Osteoblast (primary cell): ENCODE measurements at regions not wholly inside any gene's neighbourhood (a gene's known extent, or its start where the extent isn't known, plus 50 kb on each side); places are given as distances from the start of the nearest gene placed in this dataset.

Experiments used
- DNase-seq: peaks from one replicate; pipeline ENCODE4 v3.0.0; 2011; ENCODE audit warnings: low spot score, mixed read lengths; ENCODE audit not compliant: insufficient read length; ENCODE audit errors: missing footprints
- H2AFZ ChIP-seq: 2 replicates; pipeline ENCODE4 v1.6.0; 2011; ENCODE audit warnings: mild to moderate bottlenecking, low read length
- H3K27ac ChIP-seq: 2 replicates; pipeline ENCODE4 v1.5.1; 2011; ENCODE audit warnings: mild to moderate bottlenecking, low read depth, low read length, moderate library complexity
- H3K27me3 ChIP-seq: 2 replicates; pipeline ENCODE4 v1.6.0; 2012; ENCODE audit warnings: mild to moderate bottlenecking, control low read depth, inconsistent platforms, low read length, moderate library complexity; ENCODE audit not compliant: insufficient read depth
- H3K36me3 ChIP-seq: 2 replicates; pipeline ENCODE4 v1.5.1; 2011; ENCODE audit warnings: mild to moderate bottlenecking, low read length, control low read depth, moderate library complexity; ENCODE audit not compliant: insufficient read depth
- H3K4me1 ChIP-seq: 2 replicates; pipeline ENCODE4 v1.5.1; 2011; ENCODE audit warnings: mild to moderate bottlenecking, low read length, control low read depth, moderate library complexity; ENCODE audit not compliant: insufficient read depth
- H3K4me2 ChIP-seq: 2 replicates; pipeline ENCODE4 v1.6.0; 2011; ENCODE audit warnings: mild to moderate bottlenecking, low read length; ENCODE audit not compliant: insufficient read depth
- H3K4me3 ChIP-seq: fragments of 200-600 bp; sonication (generic); 3 replicates; pipeline ENCODE4 v1.5.1; 2012; ENCODE audit warnings: mild to moderate bottlenecking, low read length, inconsistent platforms; ENCODE audit not compliant: insufficient read depth
- H3K79me2 ChIP-seq: 2 replicates; pipeline ENCODE4 v1.6.0; 2012; ENCODE audit warnings: mild to moderate bottlenecking, low read length, control low read depth, inconsistent platforms; ENCODE audit not compliant: insufficient read depth
- H3K9me3 ChIP-seq: 2 replicates; pipeline ENCODE4 v1.5.1; 2011; ENCODE audit warnings: low read depth, low read length, control low read depth
- H4K20me1 ChIP-seq: 2 replicates; pipeline ENCODE4 v1.6.0; 2012; ENCODE audit warnings: mild to moderate bottlenecking, low read length, control low read depth; ENCODE audit not compliant: insufficient read depth
- TF ChIP-seq, protein P1 (sequence below): IDR thresholded peaks from 2 replicates; pipeline ENCODE4 v1.5.1; 2011; ENCODE audit warnings: mild to moderate bottlenecking, low read depth, low read length, moderate library complexity; ENCODE audit errors: extremely low read depth

DNA sequence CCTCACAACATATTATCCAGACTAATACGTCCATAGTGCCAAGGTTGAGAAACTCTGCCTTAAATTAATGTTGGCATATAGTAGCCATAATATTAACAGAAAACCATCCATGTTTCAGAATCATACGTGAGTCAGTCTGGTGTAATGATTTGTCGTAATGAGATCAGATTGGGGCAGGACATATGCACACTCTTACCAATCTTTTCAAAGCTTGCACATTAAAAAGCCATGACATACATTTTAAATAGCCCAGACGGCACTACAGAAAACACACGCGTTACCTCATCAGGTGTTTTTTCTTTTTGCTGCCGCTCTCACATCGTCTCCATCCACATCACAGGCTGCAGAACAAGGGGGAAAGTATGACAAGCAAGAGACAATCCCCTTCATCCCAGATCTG is 211.6 kb downstream of the NEBL start:
- no peaks in the 10 kb centered on the region for H3K79me2 ChIP-seq
- no peak overlapping the region for H3K4me3 ChIP-seq
- H3K4me1 ChIP-seq, result no peaks in the 10 kb centered on the region
- TF ChIP-seq, protein P1, sequence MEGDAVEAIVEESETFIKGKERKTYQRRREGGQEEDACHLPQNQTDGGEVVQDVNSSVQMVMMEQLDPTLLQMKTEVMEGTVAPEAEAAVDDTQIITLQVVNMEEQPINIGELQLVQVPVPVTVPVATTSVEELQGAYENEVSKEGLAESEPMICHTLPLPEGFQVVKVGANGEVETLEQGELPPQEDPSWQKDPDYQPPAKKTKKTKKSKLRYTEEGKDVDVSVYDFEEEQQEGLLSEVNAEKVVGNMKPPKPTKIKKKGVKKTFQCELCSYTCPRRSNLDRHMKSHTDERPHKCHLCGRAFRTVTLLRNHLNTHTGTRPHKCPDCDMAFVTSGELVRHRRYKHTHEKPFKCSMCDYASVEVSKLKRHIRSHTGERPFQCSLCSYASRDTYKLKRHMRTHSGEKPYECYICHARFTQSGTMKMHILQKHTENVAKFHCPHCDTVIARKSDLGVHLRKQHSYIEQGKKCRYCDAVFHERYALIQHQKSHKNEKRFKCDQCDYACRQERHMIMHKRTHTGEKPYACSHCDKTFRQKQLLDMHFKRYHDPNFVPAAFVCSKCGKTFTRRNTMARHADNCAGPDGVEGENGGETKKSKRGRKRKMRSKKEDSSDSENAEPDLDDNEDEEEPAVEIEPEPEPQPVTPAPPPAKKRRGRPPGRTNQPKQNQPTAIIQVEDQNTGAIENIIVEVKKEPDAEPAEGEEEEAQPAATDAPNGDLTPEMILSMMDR, result no peak
- H3K4me2 ChIP-seq, result no peak overlapping the region
- no peak overlapping the region for H2AFZ ChIP-seq
- H4K20me1 ChIP-seq, result no peaks in the 10 kb centered on the region
- no peak for DNase-seq
- H3K27me3 ChIP-seq, result no peaks in the 10 kb centered on the region
- no peaks in the 10 kb centered on the region for H3K36me3 ChIP-seq
- no peak overlapping the region for H3K27ac ChIP-seq
- no peaks in the 10 kb centered on the region for H3K9me3 ChIP-seq

DNA sequence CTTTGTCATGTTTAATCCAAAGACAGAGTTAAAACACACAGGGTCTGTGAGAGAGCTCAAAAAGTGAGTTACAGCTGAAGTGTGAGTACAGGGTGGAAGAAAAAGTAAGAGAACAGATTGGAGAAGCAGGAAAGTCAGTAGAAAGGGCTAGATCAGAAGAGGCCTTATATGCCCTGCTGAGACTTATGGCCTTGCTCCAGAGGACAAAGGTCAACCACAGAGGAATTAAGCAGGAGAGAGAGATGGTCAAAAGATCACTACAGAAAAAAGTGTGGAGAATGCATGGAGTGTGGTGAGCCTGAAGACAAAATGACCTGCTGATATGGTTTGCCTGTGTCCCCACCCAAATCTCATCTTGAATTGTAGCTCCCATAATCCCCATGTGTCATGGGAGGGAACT is 213.8 kb downstream of the NEBL start:
- TF ChIP-seq, protein P1, result no peak

DNA sequence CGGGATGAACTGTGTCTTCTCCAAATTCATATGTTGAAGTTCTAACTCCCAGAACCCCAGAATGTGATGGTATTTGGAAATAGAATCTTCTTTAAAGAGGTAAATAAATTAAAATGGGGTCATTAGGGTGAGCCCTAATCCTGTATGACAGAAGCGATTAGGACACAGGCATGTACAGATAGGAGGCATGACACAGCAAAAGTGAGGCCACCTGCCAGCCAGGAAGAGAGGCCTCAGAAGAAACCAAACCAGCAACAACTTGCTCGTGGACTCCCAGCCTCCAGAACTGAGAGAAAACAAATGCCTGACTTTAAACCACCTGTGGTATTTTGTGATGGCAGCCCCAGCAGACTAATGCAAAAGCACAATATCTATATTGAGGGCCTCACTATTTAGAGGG is 214.3 kb downstream of the NEBL start:
- no peaks in the 10 kb centered on the region for H3K9me3 ChIP-seq
- TF ChIP-seq, protein P1, result no peak
- H3K36me3 ChIP-seq, result no peaks in the 10 kb centered on the region
- no peaks in the 10 kb centered on the region for H4K20me1 ChIP-seq
- H3K4me3 ChIP-seq, result no peak overlapping the region
- H3K27ac ChIP-seq, result no peak overlapping the region
- no peaks in the 10 kb centered on the region for H3K79me2 ChIP-seq
- no peak overlapping the region for H3K4me2 ChIP-seq
- H3K4me1 ChIP-seq, result no peaks in the 10 kb centered on the region
- no peaks in the 10 kb centered on the region for H3K27me3 ChIP-seq
- H2AFZ ChIP-seq, result no peak overlapping the region
- DNase-seq, result no peak

More for the DNA sequence above, 213.8 kb downstream of the NEBL start:
- Histone ChIP-seq H3K9me3 (no peaks in the 10 kb centered on the region), H3K4me1 (no peaks in the 10 kb centered on the region), H3K4me2 (no peak overlapping the region), H3K36me3 (no peaks in the 10 kb centered on the region), H3K4me3 (no peak overlapping the region), H4K20me1 (no peaks in the 10 kb centered on the region), H3K27me3 (no peaks in the 10 kb centered on the region), H3K79me2 (no peaks in the 10 kb centered on the region), H2AFZ (no peak overlapping the region), H3K27ac (no peak overlapping the region)
- DNase-seq, result no peak

DNA sequence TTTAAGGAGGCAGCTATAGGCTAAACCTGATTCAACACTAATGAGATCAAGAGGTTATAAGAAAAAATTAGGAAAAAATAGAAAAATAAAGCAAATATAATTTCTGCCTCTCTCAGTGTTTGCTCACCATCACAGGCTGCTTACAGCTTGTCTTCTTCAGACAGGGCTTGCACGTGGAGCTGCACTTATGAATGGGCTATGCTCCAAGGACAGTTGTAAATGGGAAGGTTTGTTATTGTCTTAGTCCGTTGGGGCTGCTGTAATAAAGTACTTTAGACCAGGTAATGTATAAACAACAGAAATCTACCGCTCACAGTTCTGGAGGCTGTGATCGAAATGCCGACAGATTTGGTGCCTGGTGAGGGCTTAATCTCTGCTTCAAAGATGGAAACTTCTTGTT is 219.8 kb downstream of the NEBL start:
- no peak overlapping the region for H3K4me3 ChIP-seq
- no peaks in the 10 kb centered on the region for H3K36me3 ChIP-seq
- H3K4me2 ChIP-seq, result no peak overlapping the region
- no peak overlapping the region for H3K27ac ChIP-seq
- H3K4me1 ChIP-seq, result no peaks in the 10 kb centered on the region
- TF ChIP-seq, protein P1, result no peak
- no peaks in the 10 kb centered on the region for H4K20me1 ChIP-seq
- H3K27me3 ChIP-seq, result no peaks in the 10 kb centered on the region
- H3K9me3 ChIP-seq, result no peaks in the 10 kb centered on the region
- H2AFZ ChIP-seq, result no peak overlapping the region
- no peak for DNase-seq
- H3K79me2 ChIP-seq, result no peaks in the 10 kb centered on the region
